ENCODE measurements at regions not wholly inside any gene's neighbourhood (a gene's known extent, or its start where the extent isn't known, plus 50 kb on each side); places are given as distances from the start of the nearest gene placed in this dataset.
"Not testable (repeated sequence)": the region's sequence is repeated elsewhere in the genome, so short reads cannot be mapped to it uniquely, and the experiment has no call there.

DNA sequence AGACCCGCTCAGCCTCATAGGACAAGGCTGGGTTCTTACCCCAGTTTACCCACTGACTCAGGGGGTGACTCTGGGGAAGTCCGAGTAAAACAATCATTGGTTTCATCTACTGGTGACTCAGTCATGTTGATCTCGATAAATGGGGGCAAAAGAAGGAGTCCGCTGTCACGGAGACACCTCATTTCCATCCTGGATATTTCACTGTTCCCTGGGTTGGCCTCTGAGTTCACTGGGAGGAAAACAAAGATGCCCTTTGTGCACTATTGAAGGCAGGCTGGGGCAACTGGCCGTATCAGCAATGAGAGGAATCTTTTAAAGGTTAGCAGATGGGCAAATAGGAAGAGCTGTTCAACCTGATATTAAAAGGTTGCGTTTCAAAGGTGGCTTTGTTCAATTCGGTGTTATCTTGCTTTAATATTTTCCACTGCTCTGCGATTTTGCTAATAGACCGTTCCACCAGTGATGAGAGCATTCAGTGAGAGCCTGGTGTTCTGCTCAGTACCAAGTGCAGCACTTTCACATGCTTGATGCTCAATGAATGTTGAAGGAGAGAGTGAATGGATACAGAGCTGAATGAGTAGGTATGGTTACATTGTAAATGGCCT is 110.2 kb upstream of the EGFLAM start:
- no peak for DNase-seq (ENCODE audit: low read depth in 2 of 2)

DNA sequence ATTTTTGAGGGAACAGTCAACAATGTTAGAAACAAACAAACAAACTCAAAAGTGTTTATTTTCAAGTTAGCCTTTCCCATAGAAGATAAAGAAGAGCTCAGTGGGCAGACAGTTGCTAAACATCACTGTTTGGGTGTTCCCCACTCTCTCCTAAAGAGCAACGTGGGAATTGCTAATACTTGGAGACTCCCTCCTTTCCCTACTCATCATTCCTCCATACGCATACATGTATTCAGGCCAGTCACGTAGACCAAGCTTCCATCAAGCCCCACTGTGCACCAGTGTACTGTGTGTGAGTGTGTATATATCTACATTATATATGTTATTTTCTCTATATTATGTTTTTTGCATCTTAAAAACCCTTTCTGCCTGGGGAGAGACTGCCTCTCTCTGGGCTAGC is 115.0 kb upstream of the EGFLAM start:
- DNase-seq (ENCODE audit: low read depth in 2 of 2) = no peak

DNA sequence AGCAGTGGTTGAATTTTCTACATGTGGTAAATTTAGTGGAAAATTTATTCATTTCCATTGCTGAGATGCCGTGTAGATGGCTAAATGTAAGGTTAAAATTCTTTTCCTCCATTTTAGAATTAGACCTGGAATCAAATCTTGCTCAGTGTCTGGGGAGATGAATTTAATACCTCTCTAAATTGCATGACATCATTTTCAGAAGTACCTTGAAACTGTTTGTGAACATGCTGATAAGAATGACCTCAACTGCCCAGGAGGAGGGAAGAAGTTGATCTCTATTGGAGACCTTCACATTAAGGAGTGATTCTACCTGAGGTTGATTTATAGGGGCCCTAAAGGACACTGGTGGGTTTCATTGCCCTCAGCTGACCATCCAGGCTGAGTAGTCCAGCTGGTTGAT is 116.7 kb upstream of the EGFLAM start:
- DNase-seq (ENCODE audit: low read depth in 2 of 2) = no peak

DNA sequence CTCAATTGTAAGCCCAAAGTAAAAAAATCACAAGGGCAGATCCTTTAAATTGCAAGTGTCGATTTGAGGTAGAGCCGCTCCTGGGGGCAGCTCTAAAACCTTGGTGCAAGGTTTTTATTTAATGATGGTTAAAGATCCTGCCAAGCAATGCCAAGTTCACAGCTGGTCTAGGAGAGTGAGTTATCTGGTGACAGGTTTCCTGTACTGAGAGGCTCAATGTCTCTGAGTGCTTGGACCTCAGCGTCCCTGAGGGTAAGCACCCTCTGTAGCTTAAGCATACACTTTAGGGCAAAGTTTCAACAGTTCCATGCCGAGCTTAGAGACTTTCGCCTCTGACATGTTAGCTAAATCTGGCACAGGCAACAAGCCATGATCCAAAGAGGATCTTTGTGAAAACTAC is 119.8 kb upstream of the EGFLAM start:
- DNase-seq (ENCODE audit: low read depth in 2 of 2) = no peak

DNA sequence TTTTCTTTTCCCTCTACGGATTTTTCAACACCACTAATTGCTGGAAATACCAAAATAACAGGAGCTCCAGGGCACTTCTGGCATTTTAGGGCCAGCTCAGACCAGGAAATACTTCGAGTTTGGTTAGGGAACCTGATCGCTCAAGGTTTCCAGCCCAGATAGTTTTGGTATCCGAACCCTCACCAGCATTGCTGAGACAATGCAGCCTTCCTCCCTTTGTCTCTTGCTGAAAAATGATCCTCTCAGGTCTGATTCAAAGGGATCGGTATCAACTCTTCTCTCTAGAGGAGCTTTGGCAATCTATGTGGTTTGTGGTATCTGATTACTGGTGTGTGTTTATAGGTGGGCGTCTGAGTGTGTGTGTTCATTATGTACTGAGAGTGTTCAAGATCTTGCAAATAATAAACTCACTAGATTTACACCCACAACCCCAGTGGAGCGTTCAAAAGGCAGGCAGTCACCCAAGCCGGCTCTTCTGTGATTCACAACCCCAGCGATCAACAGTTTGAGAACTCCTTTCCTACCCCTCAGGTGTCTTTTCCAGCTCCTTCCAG is 122.8 kb upstream of the EGFLAM start:
- DNase-seq (ENCODE audit: low read depth in 2 of 2) = no peak

DNA sequence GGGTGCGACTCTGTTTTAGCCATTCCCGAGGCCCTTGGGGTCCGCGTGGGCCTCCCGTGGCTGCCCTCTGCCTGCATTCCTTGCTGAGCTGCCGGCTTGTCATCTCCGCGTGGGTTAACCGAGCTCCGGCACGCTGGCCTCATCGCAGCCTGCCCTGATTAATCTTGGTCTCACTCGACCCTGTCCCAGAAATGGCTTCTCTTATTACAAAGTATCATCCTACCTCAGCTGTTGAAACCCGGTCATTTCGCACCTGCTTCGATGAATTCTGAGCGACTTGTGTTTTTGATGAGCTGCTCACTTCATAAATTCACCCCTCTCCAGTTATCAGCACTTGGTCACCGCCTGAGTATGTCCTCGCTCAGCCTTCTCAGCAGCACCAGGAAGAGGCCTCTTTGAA is 123.5 kb upstream of the EGFLAM start:
- DNase-seq (ENCODE audit: low read depth in 2 of 2) = no peak

DNA sequence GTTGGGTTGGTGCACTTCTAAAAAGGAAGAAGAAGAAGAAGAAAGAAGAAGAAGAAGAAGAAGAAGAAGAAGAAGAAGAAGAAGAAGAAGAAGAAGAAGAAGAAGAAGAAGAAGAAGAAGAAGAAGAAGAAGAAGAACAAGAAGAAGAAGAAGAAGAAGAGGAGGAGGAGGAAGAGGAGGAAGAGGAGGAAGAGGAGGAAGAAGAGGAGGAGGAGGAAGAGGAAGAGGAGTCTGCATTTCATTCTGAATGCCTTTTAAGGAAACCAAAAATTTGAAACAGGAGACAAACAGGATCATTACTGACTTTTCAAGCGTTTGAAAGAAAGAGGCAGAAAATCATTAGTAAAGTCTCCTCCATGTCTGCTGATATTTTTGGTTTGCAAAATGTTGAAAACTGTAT is 124.1 kb upstream of the EGFLAM start:
- not testable (repeated sequence) for DNase-seq (ENCODE audit: low read depth in 2 of 2)

DNA sequence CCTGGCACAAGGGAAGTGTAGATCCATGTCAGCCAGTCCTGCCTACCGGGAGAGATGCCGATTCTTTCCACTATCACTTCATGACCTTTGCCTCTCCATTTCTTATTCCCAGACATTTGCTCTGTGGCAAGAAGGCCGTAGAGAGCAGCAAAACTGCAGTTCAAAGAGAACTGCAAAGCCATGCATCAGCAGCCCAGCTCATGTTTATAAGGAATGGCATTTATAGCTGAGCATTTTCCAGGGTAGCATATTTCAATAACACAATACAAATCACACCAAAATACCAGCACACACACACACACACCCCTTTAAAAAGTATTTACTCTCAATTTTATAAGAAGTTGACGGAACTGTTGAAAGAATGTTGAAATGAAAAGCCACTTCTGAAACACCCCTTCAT is 126.7 kb upstream of the EGFLAM start:
- no peak for DNase-seq (ENCODE audit: low read depth in 2 of 2)

DNA sequence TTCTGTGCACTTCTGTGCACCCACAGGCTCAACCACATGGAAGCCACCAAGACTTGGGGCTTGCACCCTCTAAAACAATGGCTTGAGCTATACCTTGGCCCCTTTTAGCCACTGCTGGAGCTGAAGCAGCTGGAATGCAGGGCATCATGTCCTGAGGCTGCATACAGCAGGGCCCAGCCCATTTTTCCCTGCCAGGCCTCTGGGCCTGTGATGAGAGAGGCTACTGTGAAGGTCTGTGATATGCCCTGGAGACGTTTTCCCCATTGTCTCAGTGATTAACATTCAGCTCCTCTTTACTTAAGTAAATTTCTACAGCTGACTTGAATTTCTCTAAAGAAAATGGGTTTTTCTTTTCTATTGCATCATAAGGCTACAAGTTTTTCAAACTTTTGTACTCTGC is 134.0 kb upstream of the EGFLAM start:
- DNase-seq (ENCODE audit: low read depth in 2 of 2) = no peak

DNA sequence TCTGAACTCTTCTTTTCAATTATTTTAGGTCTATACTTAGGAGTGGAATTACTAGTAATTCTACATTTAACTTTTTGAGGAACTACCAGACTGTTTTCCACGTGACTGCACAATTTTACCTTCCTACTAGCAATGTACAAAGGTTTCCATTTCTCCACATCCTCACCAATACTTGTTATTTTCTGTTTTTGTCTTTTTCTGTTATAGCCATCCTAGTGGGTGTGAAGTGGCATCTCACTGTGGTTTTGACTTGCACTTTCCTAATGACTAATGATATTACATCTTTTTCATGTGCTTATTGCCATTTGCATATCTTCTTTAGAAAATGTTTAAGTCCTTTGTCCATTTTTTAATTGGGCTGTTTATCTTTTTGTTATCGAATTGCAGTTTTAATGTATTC is 136.9 kb upstream of the EGFLAM start:
- no peak for DNase-seq (ENCODE audit: low read depth in 2 of 2)

DNA sequence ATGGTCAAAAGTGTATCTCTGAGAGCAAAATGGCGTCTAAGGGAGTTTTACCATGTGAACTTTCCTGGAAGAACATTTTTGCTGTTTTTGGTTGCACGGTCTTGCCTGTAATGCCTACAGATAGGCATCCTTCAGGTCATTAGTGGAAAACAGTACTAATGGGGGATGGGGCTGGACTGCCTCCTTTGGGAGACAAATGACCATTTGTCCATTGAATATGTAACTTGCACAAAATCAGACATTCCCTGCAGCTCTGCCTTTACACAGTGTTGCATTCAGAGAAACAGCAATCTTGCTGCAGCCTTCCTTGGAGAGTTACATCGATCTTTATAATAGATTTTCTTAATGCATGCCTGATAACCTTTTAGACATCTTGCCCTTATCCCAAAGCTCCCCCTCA is 138.5 kb upstream of the EGFLAM start:
- no peak for DNase-seq (ENCODE audit: low read depth in 2 of 2)

DNA sequence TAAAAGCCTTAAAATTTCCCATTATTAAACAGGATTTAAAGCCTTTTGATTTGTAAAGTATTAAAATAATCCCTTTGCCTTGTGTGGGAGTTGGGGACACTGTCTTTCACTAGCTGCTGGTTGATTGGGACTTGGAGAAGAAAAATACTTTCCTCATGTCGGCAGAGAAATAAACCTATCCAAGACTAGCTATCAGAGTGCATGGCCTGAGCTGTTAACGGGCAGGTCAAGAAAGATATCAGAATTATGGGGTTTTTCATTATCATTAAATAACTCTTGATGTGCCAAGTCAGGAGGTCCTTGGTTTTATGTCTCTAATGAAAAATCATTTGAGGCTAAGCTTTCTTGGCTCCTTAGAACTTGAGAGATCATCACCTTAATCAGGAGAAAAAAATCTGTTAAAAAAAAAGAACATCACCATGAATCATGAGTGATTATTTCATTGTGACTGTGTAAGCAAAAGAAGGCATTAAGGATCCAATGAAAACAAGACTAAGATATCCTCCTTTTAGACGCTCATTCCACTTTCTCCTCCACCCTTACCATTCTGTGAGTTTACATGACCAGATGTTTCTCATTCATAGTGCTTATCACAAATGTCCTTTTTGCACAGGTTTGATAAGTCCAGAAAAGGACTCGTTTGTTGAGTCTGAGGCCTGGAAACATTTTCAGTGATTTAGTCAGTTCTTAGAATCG is 140.4 kb upstream of the EGFLAM start:
- no peak for DNase-seq (ENCODE audit: low read depth in 2 of 2)

DNA sequence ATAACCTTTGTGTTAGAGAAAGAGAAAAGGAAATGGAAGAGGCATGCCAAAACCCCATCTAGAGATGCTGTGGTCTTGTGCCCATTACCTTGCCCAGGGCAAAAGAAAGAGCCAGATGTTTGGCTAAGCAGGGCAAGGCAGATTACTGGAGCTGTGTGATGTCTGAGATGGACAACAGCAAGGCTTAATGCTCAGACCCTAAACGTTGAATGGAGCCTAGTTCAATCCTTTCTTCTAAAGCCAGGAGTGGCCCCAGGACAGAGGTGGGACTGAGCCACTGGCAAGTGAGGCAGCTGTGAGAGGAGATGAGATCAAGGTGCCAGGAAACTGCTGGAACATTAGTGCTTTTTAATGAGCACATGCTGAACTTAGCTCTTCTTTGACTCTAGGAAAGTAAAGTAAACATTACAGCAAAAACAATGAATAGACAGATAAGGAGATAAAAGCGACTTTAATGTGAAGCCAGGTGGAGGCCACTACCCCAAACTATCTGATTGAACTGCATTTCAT is 143.0 kb upstream of the EGFLAM start:
- DNase-seq (ENCODE audit: low read depth in 2 of 2) = no peak

DNA sequence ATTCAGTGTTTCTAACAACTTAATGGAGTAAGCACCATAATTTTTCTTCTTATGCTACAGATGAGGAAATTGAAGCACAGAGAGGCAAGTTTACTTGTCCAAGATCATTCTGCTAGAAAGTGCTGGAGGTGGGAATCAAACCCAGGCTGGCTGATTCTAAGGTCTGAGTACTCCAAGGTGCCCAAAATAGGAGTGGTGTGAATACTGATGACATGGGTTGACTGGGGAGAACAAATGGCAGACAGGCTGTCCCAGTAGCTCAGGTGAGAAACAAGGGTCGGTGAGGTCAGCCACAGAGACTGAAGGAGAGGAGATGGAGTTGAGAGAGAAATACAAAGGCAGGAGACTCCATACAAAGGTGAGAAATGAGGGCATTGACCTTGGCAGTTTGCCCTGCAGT is 144.5 kb upstream of the EGFLAM start:
- DNase-seq (ENCODE audit: low read depth in 2 of 2) = no peak

DNA sequence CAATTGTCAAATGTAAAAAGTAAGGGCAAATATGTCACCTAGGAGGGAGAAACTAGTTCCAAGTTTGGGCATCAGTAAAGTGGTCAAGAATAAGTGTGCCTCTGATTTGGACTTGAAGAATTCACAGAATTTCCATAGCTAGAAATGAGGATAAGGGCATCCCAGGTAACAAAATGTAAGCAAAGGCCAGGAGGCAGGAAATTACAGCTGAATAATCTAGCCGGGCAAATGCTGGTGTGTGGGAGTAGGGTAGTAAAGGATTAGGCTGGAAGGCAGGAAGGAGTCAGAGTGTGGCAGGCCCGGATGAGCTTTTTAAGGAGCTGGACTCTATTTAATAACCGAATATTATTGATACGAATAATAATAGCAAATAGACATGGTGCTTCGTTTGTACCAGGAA is 144.9 kb upstream of the EGFLAM start:
- DNase-seq (ENCODE audit: low read depth in 2 of 2) = no peak

DNA sequence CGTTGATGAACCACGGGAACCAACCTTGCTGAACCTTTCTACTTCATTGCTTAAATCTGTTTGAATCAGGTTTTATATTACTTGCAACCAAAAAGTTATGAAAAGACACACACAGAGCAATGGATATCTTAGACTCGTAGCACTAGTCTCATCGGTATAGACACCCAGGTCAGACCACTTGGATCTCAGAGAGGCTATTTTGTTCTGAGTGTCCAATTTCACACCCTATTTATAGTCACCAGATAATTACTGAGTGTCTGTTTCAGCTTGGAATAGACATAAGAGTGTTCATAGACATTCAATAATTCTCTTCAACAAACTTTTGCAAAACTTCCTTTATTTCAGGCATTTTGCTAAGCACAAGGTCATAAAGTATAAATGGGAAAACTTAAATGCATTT is 145.4 kb upstream of the EGFLAM start:
- no peak for DNase-seq (ENCODE audit: low read depth in 2 of 2)

DNA sequence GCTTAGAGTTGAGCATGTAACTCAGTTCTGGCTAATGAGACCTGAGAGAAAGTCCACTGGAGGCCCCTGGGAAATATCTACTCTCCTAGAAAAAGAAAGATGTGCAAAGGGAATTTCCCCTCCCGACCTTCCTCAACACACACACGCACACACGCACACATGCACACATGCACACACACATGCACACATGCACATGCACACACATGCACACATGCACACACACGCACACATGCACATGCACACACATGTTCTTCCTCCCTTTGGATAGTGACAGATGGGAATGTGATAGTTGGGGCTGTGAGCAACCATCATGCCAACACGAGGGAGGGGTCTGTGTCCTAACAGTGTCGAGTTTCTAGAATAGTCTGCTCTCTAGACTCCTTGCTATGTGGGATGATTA is 148.2 kb upstream of the EGFLAM start:
- no peak for DNase-seq (ENCODE audit: low read depth in 2 of 2)

DNA sequence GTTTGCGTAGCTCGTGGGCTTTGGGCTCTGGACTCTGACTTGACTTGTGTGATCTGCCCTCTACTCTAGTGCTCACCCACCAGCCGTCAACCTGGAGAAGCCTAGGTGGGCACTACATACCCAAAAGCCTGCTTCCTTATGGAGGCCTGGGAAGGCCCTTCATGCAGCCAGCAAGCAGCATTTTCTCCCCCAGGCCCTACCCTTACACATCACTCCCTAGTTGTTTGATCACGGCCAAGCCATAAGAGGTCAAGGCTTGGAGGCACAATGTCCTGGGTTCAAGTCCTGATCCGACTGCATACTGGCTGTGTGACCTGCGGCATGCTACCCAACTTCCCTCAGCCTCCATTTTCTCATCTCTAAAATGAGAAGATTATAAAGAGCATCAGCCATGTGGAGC is 151.3 kb upstream of the EGFLAM start:
- no peak for DNase-seq (ENCODE audit: low read depth in 2 of 2)

DNA sequence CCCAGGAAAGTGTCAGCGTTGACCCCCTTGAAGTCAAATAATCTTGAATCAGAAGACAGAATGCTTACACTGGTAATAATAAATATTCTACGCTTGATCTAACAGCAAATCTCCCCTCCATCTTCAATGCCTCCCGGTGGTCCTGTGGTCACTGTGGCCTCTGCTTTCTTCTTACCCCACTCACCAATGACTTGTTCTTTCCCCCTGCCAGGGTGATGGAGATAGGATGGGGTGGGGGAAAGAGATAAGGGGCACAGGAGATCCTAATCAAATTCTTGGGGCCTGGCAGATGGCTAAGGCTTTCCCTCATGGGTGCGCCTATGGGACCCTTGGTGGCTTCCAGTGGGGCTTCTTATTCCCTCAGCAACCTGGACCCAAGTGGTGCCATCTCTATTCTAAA is 152.6 kb upstream of the EGFLAM start:
- DNase-seq (ENCODE audit: low read depth in 2 of 2) = no peak

DNA sequence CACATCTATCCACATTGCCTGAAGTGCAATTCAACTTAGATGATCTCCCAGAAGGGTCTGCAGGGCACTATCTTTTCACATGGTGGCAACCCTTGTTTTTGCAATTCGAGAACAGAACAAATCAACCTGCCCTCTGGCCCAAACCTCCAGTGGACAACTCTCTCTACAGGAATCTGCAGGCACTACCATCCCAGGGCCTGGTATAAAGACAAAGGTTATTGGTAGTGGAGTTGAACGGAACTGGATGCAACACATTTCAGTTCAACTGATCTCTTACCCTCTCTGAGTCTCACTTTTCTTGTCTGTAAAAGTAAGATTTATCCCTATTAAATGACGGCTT is 153.2 kb upstream of the EGFLAM start:
- no peak for DNase-seq (ENCODE audit: low read depth in 2 of 2)

DNA sequence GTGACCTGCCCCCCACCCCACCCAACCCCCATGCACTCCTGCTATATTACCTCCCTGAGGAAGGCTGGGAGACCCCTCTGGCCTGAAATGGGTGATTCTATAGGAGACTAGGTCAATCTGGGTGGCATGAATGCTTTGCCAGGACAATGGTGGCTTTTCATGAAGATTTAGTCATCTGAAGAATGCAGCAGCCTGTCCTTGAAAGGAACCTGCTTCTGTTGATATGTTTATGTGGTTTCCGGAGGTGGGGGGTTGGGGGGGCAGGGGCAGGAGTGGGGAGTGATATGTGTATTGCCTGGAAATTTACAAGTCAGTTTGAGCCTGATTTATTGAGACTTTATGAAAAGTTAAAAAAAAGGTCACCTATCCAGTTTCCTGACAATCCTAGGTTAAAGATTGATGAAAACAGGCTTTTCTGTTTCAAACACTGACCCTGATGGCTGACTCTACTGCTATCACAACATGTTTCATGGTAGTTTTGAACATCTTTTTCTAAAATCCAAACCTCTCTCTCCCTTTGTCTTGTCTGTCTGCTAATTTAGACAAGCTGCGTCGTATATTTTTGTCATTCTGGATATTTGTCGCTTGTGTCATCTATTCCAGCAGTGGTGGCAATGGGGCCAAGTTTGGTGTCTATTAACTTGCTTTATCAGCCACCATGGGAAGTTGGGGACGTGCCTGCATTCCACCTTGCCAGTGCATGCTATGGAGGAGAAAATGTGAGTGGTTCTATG is 153.7 kb upstream of the EGFLAM start:
- no peak for DNase-seq (ENCODE audit: low read depth in 2 of 2)

DNA sequence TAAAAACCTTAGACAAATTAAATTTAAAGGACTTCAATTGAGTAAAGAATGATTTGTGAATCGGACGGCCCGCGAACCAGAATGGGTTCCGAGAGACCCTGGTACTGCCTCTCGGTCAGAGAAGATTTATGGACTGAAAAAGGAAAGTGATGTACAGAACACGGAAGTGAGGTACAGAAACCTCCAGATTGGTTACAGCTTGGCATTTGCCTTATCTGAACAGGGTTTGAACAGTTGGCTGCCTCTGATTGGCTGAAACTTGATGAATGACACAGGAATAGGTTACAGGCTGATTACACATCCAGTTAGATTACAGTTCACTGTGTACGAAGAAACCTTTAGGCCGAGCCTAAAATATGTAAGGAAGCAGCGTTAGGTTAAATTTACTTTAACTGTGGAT is 156.5 kb upstream of the EGFLAM start:
- DNase-seq (ENCODE audit: low read depth in 2 of 2) = no peak

Measured in stimulated activated CD8-positive, alpha-beta memory T cell treated with anti-CD3 and anti-CD28 coated beads, Interleukin-2, amount 100 ng/mL, for 48 hours (primary cell).